HCT116 (cell line): ENCODE measurements at regions not wholly inside any gene's neighbourhood (a gene's known extent, or its start where the extent isn't known, plus 50 kb on each side); places are given as distances from the start of the nearest gene placed in this dataset.

Source experiments
- ATAC-seq: fragments of 200-7000 bp; cut with Tn5 transposase; 2 replicates; pipeline ENCODE4 v1.9.1; 2020; ENCODE audit warnings: mild to moderate bottlenecking, moderate library complexity
- BruUV-seq: library from RNA; stranded (reverse); fragments of 400-500 nt; replicated peaks from 2 replicates; lab custom pipeline; 2021; lab: Mats Ljungman, UMichigan
- CTCF ChIA-PET: fragments of 300-600 bp; sonication (Branson Sonifier 250); formaldehyde crosslinking; loops from one replicate; lab custom pipeline; 2021; ENCODE audit warnings: antibody characterized with exemption; lab: Charles Lee
- POLR2A ChIA-PET: fragments of 300-600, 350-600 bp; sonication (Branson Sonifier 250); formaldehyde crosslinking; loops from one replicate; lab custom pipeline; 2021; ENCODE audit warnings: antibody characterized with exemption; lab: Charles Lee
- RAD21 ChIA-PET, 2 experiments: fragments of 300-600 bp; sonication (Branson Sonifier 250); formaldehyde crosslinking; loops; one replicate each; lab custom pipeline; 2023; ENCODE audit warnings: low total read pairs in 2 of 2; ENCODE audit not compliant: uncharacterized antibody in 2 of 2, unreplicated experiment in 2 of 2, low non-redundant PET in 1 of 2; lab: Charles Lee
- DNase-seq: peaks from one replicate; pipeline ENCODE4 v3.0.0-alpha.2; 2010; ENCODE audit warnings: low read depth, low spot score
- H2AFZ ChIP-seq: fragments of 200-600 bp; shearing (Covaris generic), sonication (generic); 2 replicates; pipeline ENCODE4 v1.6.1; 2017; ENCODE audit warnings: low read depth, mixed run types, mixed read lengths, antibody characterized with exemption, low read length; ENCODE audit not compliant: poor library complexity, severe bottlenecking
- H3K27ac ChIP-seq: 2 replicates; pipeline ENCODE4 v1.5.1; 2012; ENCODE audit warnings: low read depth, low read length
- H3K27me3 ChIP-seq: fragments of 200-600 bp; sonication (generic); 2 replicates; pipeline ENCODE4 v1.6.1; 2016; ENCODE audit warnings: mixed run types, low read length, mixed read lengths; ENCODE audit not compliant: insufficient read depth
- H3K36me3 ChIP-seq, 2 experiments: fragments of 200-500 bp in 1 of 2; fragments of 200-600 bp in 1 of 2; sonication (Bioruptor generic) in 1 of 2; sonication (generic) in 1 of 2; 2 replicates each; pipeline versions ENCODE4 v1.5.1 to v1.6.1; 2014 to 2016; ENCODE audit warnings: low read length in 2 of 2, inconsistent platforms in 1 of 2, mixed read lengths in 1 of 2, mixed run types in 1 of 2; ENCODE audit not compliant: insufficient read depth in 2 of 2, control insufficient read depth in 1 of 2
- H3K4me1 ChIP-seq, 2 experiments: fragments of 200-600 bp in 1 of 2; sonication (generic) in 1 of 2; 2 replicates each; pipeline versions ENCODE4 v1.5.1 to v1.6.1; 2012 to 2017; ENCODE audit warnings: low read length in 2 of 2, inconsistent platforms in 1 of 2, mild to moderate bottlenecking in 1 of 2, mixed read lengths in 1 of 2, mixed run types in 1 of 2, moderate library complexity in 1 of 2; ENCODE audit not compliant: insufficient read depth in 2 of 2, control insufficient read depth in 1 of 2
- H3K4me2 ChIP-seq: fragments of 200-600 bp; sonication (generic); 2 replicates; pipeline ENCODE4 v1.6.1; 2017; ENCODE audit warnings: mixed run types, low read length, mixed read lengths
- H3K4me3 ChIP-seq, 2 experiments: fragments of 200-600 bp in 1 of 2; sonication (generic) in 1 of 2; replicated peaks in 1 of 2; 2 replicates each; pipeline ENCODE4 v1.5.1; 2011 to 2016; ENCODE audit warnings: low read length in 2 of 2, control low read depth in 1 of 2, low read depth in 1 of 2, mild to moderate bottlenecking in 1 of 2, mixed read lengths in 1 of 2, mixed run types in 1 of 2
- H3K79me2 ChIP-seq: fragments of 200-600 bp; sonication (generic); 2 replicates; pipeline ENCODE4 v1.6.1; 2017; ENCODE audit warnings: mild to moderate bottlenecking, mixed run types, low read length, moderate library complexity, mixed read lengths; ENCODE audit not compliant: insufficient read depth
- H3K9ac ChIP-seq: fragments of 200-600 bp; sonication (generic); 2 replicates; pipeline ENCODE4 v1.6.1; 2016; ENCODE audit warnings: low read length, mixed read lengths
- H3K9me2 ChIP-seq: fragments of 200-600 bp; sonication (generic), shearing (Covaris generic); 2 replicates; pipeline ENCODE4 v1.6.1; 2017; ENCODE audit warnings: mixed run types, mild to moderate bottlenecking, moderate library complexity; ENCODE audit not compliant: insufficient read depth
- H3K9me3 ChIP-seq, 2 experiments: fragments of 200-500 bp in 1 of 2; fragments of 200-600 bp in 1 of 2; sonication (Bioruptor generic) in 1 of 2; sonication (generic) in 1 of 2; 2 replicates each; pipeline ENCODE4 v1.6.1; 2014 to 2017; ENCODE audit warnings: low read length in 2 of 2, mixed read lengths in 2 of 2, inconsistent platforms in 1 of 2, low read depth in 1 of 2, mild to moderate bottlenecking in 1 of 2, mixed run types in 1 of 2, moderate library complexity in 1 of 2; ENCODE audit not compliant: control insufficient read depth in 1 of 2, insufficient read depth in 1 of 2
- H4K20me1 ChIP-seq: fragments of 200-600 bp; sonication (generic), shearing (Covaris generic); 2 replicates; pipeline ENCODE4 v1.6.1; 2017; ENCODE audit warnings: mixed run types, mild to moderate bottlenecking, moderate library complexity; ENCODE audit not compliant: insufficient read depth
- CEBPB ChIP-seq: IDR thresholded peaks from 2 replicates; pipeline ENCODE4 v1.6.1; 2012; ENCODE audit warnings: low read depth
- EGR1 ChIP-seq: IDR thresholded peaks from 2 replicates; pipeline ENCODE4 v1.6.1; 2012; ENCODE audit warnings: low read depth
- EZH2 ChIP-seq: fragments of 200-600 bp; sonication (generic); IDR thresholded peaks from 2 replicates; pipeline ENCODE4 v1.6.1; 2017; ENCODE audit warnings: antibody characterized with exemption, mixed run types
- FOSL1 ChIP-seq: IDR thresholded peaks from 2 replicates; pipeline ENCODE4 v1.6.1; 2012; ENCODE audit warnings: low read depth
- POLR2A ChIP-seq: IDR thresholded peaks from 2 replicates; pipeline ENCODE4 v1.7.0; 2011; ENCODE audit warnings: borderline replicate concordance; ENCODE audit not compliant: insufficient read depth, insufficient read length; ENCODE audit errors: extremely low read depth
- REST ChIP-seq: IDR thresholded peaks from 2 replicates; pipeline ENCODE4 v1.6.1; 2012; ENCODE audit warnings: low read depth
- SP1 ChIP-seq: IDR thresholded peaks from 2 replicates; pipeline ENCODE4 v1.6.1; 2012; ENCODE audit warnings: low read depth
- SRF ChIP-seq: IDR thresholded peaks from 2 replicates; pipeline ENCODE4 v1.6.1; 2012; ENCODE audit warnings: low read depth
- TCF7L2 ChIP-seq: IDR thresholded peaks from 2 replicates; pipeline ENCODE4 v1.7.0; 2011; ENCODE audit warnings: borderline replicate concordance, inconsistent platforms; ENCODE audit not compliant: insufficient read depth, insufficient read length; ENCODE audit errors: extremely low read depth
- ZBTB33 ChIP-seq: IDR thresholded peaks from 2 replicates; pipeline ENCODE4 v1.6.1; 2011; ENCODE audit warnings: mild to moderate bottlenecking, low read length, moderate library complexity; ENCODE audit not compliant: insufficient replicate concordance; ENCODE audit errors: extremely low read depth
- intact Hi-C: fragments of 100-400 bp; cut with micrococcal nuclease; formaldehyde crosslinking; loops from 2 replicates; pipeline ENCODE4 v1.10.0; 2022
- TF ChIP-seq, protein P1 (sequence below), 3 experiments: fragments of 200-600 bp in 1 of 3; sonication (generic) in 1 of 3; IDR thresholded peaks in 2 of 3; conservative IDR thresholded peaks in 1 of 3; 2 replicates each; pipeline ENCODE4 v1.5.1; 2012 to 2017; ENCODE audit warnings: low read depth in 2 of 3, low read length in 2 of 3, antibody characterized with exemption in 1 of 3, borderline replicate concordance in 1 of 3, control low read depth in 1 of 3, mild to moderate bottlenecking in 1 of 3, mixed read lengths in 1 of 3, mixed run types in 1 of 3, moderate library complexity in 1 of 3; ENCODE audit not compliant: insufficient read depth in 1 of 3

GRCh38 chr9:38181866-38182265, 112.8 kb upstream of the SHB start (continued):
- no peak for TF ChIP-seq REST
- no peak for TF ChIP-seq POLR2A
- no peak for TF ChIP-seq CEBPB
- TF ChIP-seq, all 23 proteins: peak for 0

DNA sequence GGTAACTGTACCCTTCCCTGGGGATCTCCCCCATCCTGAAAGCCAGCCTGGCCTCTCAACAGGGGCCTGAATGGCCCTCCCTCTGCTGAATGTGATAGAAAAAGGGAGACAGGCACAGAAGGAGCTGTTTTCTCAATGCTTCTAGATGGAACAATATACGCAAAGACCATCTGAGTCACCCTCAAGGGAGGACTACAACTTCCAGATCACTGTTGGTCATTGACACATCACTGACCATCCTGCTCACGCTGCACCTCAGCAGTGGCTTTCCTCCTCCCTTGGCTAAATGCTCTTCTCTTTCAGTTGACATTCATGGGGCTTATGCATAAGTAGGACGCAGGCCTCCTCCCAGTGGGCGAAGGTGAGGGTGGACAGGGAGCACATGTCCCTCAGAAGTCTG, 112.2 kb upstream of the SHB start:
- ChIA-PET POLR2A (no interaction called here), RAD21 (no interaction called here)
- BruUV-seq, result no TSS peak

More for the DNA sequence above, 112.2 kb upstream of the SHB start:
- Histone ChIP-seq H3K4me1 (peaks cover under 1 to 57% of the 10 kb centered on the region in 2 experiments; a peak in 3 of 4 replicates), H3K4me2 (no peak overlapping the region), H2AFZ (no peak overlapping the region), H3K4me3 (no peak overlapping the region), H3K79me2 (no peaks in the 10 kb centered on the region), H3K36me3 (no peaks in the 10 kb centered on the region), H3K9ac (no peak overlapping the region), H3K9me2 (no peaks in the 10 kb centered on the region), H4K20me1 (no peaks in the 10 kb centered on the region), H3K9me3 (no peaks in the 10 kb centered on the region), H3K27me3 (no peaks in the 10 kb centered on the region), H3K27ac (no peak overlapping the region)
- CTCF ChIA-PET, result no interaction called here
- DNase-seq, result no peak
- TF ChIP-seq SRF, result no peak
- TF ChIP-seq EGR1, result no peak
- no peak for TF ChIP-seq SP1
- TF ChIP-seq FOSL1, result no peak
- TF ChIP-seq, protein P1, sequence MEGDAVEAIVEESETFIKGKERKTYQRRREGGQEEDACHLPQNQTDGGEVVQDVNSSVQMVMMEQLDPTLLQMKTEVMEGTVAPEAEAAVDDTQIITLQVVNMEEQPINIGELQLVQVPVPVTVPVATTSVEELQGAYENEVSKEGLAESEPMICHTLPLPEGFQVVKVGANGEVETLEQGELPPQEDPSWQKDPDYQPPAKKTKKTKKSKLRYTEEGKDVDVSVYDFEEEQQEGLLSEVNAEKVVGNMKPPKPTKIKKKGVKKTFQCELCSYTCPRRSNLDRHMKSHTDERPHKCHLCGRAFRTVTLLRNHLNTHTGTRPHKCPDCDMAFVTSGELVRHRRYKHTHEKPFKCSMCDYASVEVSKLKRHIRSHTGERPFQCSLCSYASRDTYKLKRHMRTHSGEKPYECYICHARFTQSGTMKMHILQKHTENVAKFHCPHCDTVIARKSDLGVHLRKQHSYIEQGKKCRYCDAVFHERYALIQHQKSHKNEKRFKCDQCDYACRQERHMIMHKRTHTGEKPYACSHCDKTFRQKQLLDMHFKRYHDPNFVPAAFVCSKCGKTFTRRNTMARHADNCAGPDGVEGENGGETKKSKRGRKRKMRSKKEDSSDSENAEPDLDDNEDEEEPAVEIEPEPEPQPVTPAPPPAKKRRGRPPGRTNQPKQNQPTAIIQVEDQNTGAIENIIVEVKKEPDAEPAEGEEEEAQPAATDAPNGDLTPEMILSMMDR (IDR thresholded peaks at IDR 0.05 in 2 of 3, conservative IDR thresholded peaks at IDR 0.05 in 1 of 3; ENCODE audit: borderline replicate concordance in 1 of 3, insufficient read depth in 1 of 3, low read depth in 2 of 3, low read length in 2 of 3), result no peak
- no peak for TF ChIP-seq TCF7L2
- no peak for TF ChIP-seq ZBTB33
- no peak for TF ChIP-seq EZH2
- ATAC-seq, result no peak
- intact Hi-C loops, result no loop called here
